H1 (cell line): ENCODE measurements at regions not wholly inside any gene's neighbourhood (a gene's known extent, or its start where the extent isn't known, plus 50 kb on each side); places are given as distances from the start of the nearest gene placed in this dataset.

Experiments used
- CTCF ChIA-PET: fragments of 300-600 bp; sonication (Branson Sonifier 250); formaldehyde crosslinking; loops from one replicate; lab custom pipeline; 2021; ENCODE audit not compliant: partially characterized antibody; lab: Charles Lee
- POLR2A ChIA-PET: fragments of 300-600 bp; sonication (Branson Sonifier 250); formaldehyde crosslinking; loops from one replicate; lab custom pipeline; 2021; ENCODE audit warnings: inconsistent platforms; ENCODE audit not compliant: partially characterized antibody; lab: Charles Lee
- DNase-seq, 2 experiments: peaks; one replicate each; pipeline versions ENCODE4 v3.0.0 to v3.0.0-alpha.2; 2010 to 2022; ENCODE audit warnings: low spot score in 2 of 2, low read depth in 1 of 2, mixed read lengths in 1 of 2
- FAIRE-seq: peaks from 2 replicates; lab custom pipeline; 2011; peaks lifted over from hg19 to GRCh38; lab: Jason Lieb, UNC
- H2AFZ ChIP-seq: 2 replicates; pipeline ENCODE4 v1.8.1; 2012; ENCODE audit warnings: low read length, inconsistent platforms
- H2AK5ac ChIP-seq: 2 replicates; pipeline ENCODE4 v1.6.1; 2013; ENCODE audit warnings: low read depth, low read length
- H2BK120ac ChIP-seq: replicated peaks from 2 replicates; pipeline ENCODE3; 2013; ENCODE audit warnings: low read depth, low read length, inconsistent platforms
- H2BK12ac ChIP-seq: 2 replicates; pipeline ENCODE4 v1.6.1; 2013; ENCODE audit warnings: low read depth, low read length
- H2BK15ac ChIP-seq: 2 replicates; pipeline ENCODE4 v1.6.1; 2013; ENCODE audit warnings: low read length
- H2BK20ac ChIP-seq: 2 replicates; pipeline ENCODE4 v1.6.1; 2013; ENCODE audit warnings: low read length
- H2BK5ac ChIP-seq: 2 replicates; pipeline ENCODE4 v1.6.1; 2013; ENCODE audit warnings: low read depth, low read length
- H3K14ac ChIP-seq: 2 replicates; pipeline ENCODE4 v1.6.1; 2013; ENCODE audit warnings: inconsistent platforms; ENCODE audit not compliant: insufficient read length
- H3K18ac ChIP-seq: 2 replicates; pipeline ENCODE4 v1.6.1; 2013; ENCODE audit warnings: low read length; ENCODE audit errors: extremely low read depth
- H3K23ac ChIP-seq: 2 replicates; pipeline ENCODE4 v1.6.1; 2013; ENCODE audit warnings: inconsistent platforms; ENCODE audit not compliant: insufficient read length
- H3K23me2 ChIP-seq: 2 replicates; pipeline ENCODE4 v1.6.1; 2013; ENCODE audit warnings: low read depth, low read length
- H3K27ac ChIP-seq: 2 replicates; pipeline ENCODE4 v1.6.1; 2011; ENCODE audit warnings: low read depth, low read length, inconsistent platforms
- H3K27me3 ChIP-seq, 4 experiments: replicated peaks in 1 of 4; 1 replicate in 1 of 4; 2 replicates in 3 of 4; pipeline versions ENCODE4 v1.6.1 to v1.8.1; 2011 to 2013; ENCODE audit warnings: low read length in 3 of 4, mild to moderate bottlenecking in 3 of 4, inconsistent platforms in 2 of 4, mixed read lengths in 2 of 4, moderate library complexity in 1 of 4; ENCODE audit not compliant: control insufficient read depth in 3 of 4, insufficient read depth in 3 of 4; ENCODE audit errors: extremely low read depth in 1 of 4
- H3K36me3 ChIP-seq, 4 experiments: 2 replicates each; pipeline versions ENCODE4 v1.6.1 to v1.8.1; 2011 to 2013; ENCODE audit warnings: mild to moderate bottlenecking in 4 of 4, low read length in 3 of 4, moderate library complexity in 2 of 4, control low read depth in 1 of 4, inconsistent platforms in 1 of 4; ENCODE audit not compliant: insufficient read depth in 4 of 4, control insufficient read depth in 2 of 4
- H3K4ac ChIP-seq: replicated peaks from 2 replicates; pipeline ENCODE3; 2013; ENCODE audit warnings: low read length, low read depth, mixed read lengths, inconsistent platforms; ENCODE audit not compliant: insufficient read length
- H3K4me1 ChIP-seq, 4 experiments: replicated peaks in 1 of 4; 1 replicate in 1 of 4; 2 replicates in 3 of 4; pipeline versions ENCODE4 v1.6.1 to v1.8.1; 2011 to 2013; ENCODE audit warnings: low read length in 3 of 4, inconsistent platforms in 2 of 4, mixed read lengths in 1 of 4; ENCODE audit not compliant: insufficient read depth in 4 of 4, control insufficient read depth in 3 of 4
- H3K4me2 ChIP-seq, 2 experiments: 2 replicates each; pipeline versions ENCODE4 v1.6.1 to v1.8.1; 2011 to 2013; ENCODE audit warnings: low read depth in 2 of 2, low read length in 2 of 2, control low read depth in 1 of 2, inconsistent platforms in 1 of 2, mild to moderate bottlenecking in 1 of 2; ENCODE audit not compliant: insufficient read depth in 1 of 2
- H3K4me3 ChIP-seq, 4 experiments: fragments of 200-600, 300-600 bp in 1 of 4; sonication (generic), shearing (Covaris generic), sonication (Bioruptor Twin) in 1 of 4; 2 replicates each; pipeline versions ENCODE4 v1.5.1 to v1.8.1; 2011 to 2016; ENCODE audit warnings: low read length in 4 of 4, low read depth in 3 of 4, control low read depth in 2 of 4, inconsistent platforms in 2 of 4, mild to moderate bottlenecking in 2 of 4, mixed read lengths in 1 of 4, moderate library complexity in 1 of 4; ENCODE audit not compliant: insufficient read depth in 2 of 4; ENCODE audit errors: extremely low read depth in 1 of 4
- H3K56ac ChIP-seq: replicated peaks from 2 replicates; pipeline ENCODE3; 2013; ENCODE audit warnings: low read depth, mild to moderate bottlenecking, mixed read lengths, low read length, inconsistent platforms; ENCODE audit not compliant: insufficient read length
- H3K79me1 ChIP-seq: 2 replicates; pipeline ENCODE4 v1.6.1; 2013; ENCODE audit warnings: low read depth, low read length, control low read depth
- H3K79me2 ChIP-seq, 2 experiments: 2 replicates each; pipeline versions ENCODE4 v1.6.1 to v1.8.1; 2012 to 2013; ENCODE audit warnings: low read length in 2 of 2, mild to moderate bottlenecking in 2 of 2, inconsistent platforms in 1 of 2; ENCODE audit not compliant: insufficient read depth in 2 of 2, control insufficient read depth in 1 of 2
- H3K9ac ChIP-seq, 4 experiments: replicated peaks in 1 of 4; 1 replicate in 1 of 4; 2 replicates in 3 of 4; pipeline versions ENCODE4 v1.6.1 to v1.8.1; 2011 to 2013; ENCODE audit warnings: low read depth in 3 of 4, low read length in 3 of 4, control low read depth in 2 of 4, mild to moderate bottlenecking in 2 of 4, moderate library complexity in 2 of 4, inconsistent platforms in 1 of 4; ENCODE audit errors: extremely low read depth in 1 of 4
- H3K9me3 ChIP-seq, 2 experiments: 2 replicates each; pipeline versions ENCODE4 v1.6.1 to v1.8.1; 2012 to 2013; ENCODE audit warnings: mild to moderate bottlenecking in 2 of 2, moderate library complexity in 2 of 2, control low read depth in 1 of 2, inconsistent platforms in 1 of 2, low read depth in 1 of 2, low read length in 1 of 2, mixed read lengths in 1 of 2; ENCODE audit not compliant: insufficient read depth in 2 of 2
- H4K20me1 ChIP-seq, 2 experiments: replicated peaks in 1 of 2; 2 replicates each; pipeline versions ENCODE3 to v1.8.1; 2011 to 2013; ENCODE audit warnings: inconsistent platforms in 2 of 2, low read length in 2 of 2, mild to moderate bottlenecking in 1 of 2; ENCODE audit not compliant: insufficient read depth in 2 of 2, control insufficient read depth in 1 of 2
- H4K5ac ChIP-seq: 2 replicates; pipeline ENCODE4 v1.6.1; 2013; ENCODE audit warnings: low read length, low read depth, mixed read lengths, inconsistent platforms; ENCODE audit not compliant: insufficient read length
- H4K8ac ChIP-seq: 2 replicates; pipeline ENCODE4 v1.8.0; 2013; ENCODE audit warnings: mild to moderate bottlenecking, moderate library complexity, low read length, inconsistent platforms; ENCODE audit not compliant: insufficient read depth; ENCODE audit errors: extremely low read depth
- H4K91ac ChIP-seq: replicated peaks from 2 replicates; pipeline ENCODE3; 2013; ENCODE audit warnings: low read length, mixed read lengths, inconsistent platforms; ENCODE audit not compliant: insufficient read length
- EGR1 ChIP-seq: IDR thresholded peaks from 2 replicates; pipeline ENCODE4 v1.6.1; 2011; ENCODE audit warnings: low read depth, low read length, borderline replicate concordance
- RBBP5 ChIP-seq: IDR thresholded peaks from 2 replicates; pipeline ENCODE4 v1.7.1; 2012; ENCODE audit warnings: low read depth, mild to moderate bottlenecking, inconsistent platforms, low read length, moderate library complexity, borderline replicate concordance
- WGBS, 2 experiments: shearing (Covaris generic) in 1 of 2; methylation state at CpG; one replicate each; pipeline versions ENCODE4 v1.1.6 to v1.1.7; 2013 to 2015; ENCODE audit warnings: low lambda C conversion rate in 2 of 2, mixed read lengths in 2 of 2, inconsistent platforms in 1 of 2, low coverage in 1 of 2, missing lambda C conversion rate in 1 of 2; ENCODE audit not compliant: insufficient replicate concordance in 2 of 2, insufficient coverage in 1 of 2, insufficient read length in 1 of 2; ENCODE audit errors: extremely low coverage in 1 of 2, missing lambda C conversion rate in 1 of 2; 5-methylcytosine and 5-hydroxymethylcytosine counted together

DNA sequence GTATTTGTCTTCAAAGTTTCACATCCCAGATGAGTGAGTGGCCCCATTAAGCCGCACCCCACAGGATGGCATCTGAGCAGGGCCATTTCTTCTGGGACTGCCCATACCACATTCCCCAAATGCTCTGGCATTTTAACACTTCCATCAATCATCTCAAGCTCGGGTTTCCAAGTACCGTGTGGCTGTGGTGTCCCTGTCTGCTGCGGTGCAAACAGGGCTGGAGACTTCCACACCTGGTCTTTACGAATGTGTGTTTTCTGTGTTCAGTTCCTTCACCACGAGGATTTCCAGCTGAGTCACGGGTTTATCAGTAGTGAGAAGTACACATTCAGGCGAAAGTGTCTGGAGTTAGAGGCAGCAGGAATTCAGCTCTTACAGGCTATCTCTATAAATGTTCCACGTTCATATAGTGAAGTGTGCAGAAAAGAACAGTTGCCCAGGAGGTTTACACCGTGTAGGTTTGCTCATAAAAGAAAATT lies 195.2 kb downstream of the RHOU start:
- no peak overlapping the region for H3K18ac ChIP-seq
- H2BK20ac ChIP-seq: no peak overlapping the region
- no peak overlapping the region for H3K27ac ChIP-seq
- no peak overlapping the region for H2AK5ac ChIP-seq
- no peak overlapping the region for H2BK5ac ChIP-seq
- no peak for FAIRE-seq
- no peak overlapping the region for H3K56ac ChIP-seq
- H3K9ac ChIP-seq: no peak overlapping the region
- no peaks in the 10 kb centered on the region; the same call in 1 of the 2 replicates for H3K23me2 ChIP-seq
- H3K4me3 ChIP-seq: no peak overlapping the region
- H4K91ac ChIP-seq: no peak overlapping the region
- H3K14ac ChIP-seq: no peak overlapping the region
- no peaks in the 10 kb centered on the region for H3K36me3 ChIP-seq
- no peaks in the 10 kb centered on the region for H3K4me1 ChIP-seq
- H2BK12ac ChIP-seq: no peak overlapping the region
- H4K20me1 ChIP-seq: no peaks in the 10 kb centered on the region
- H3K4me2 ChIP-seq: no peak overlapping the region
- POLR2A ChIA-PET: no interaction called here
- no peaks in the 10 kb centered on the region for H3K79me1 ChIP-seq
- WGBS, 2 experiments: 87% methylated on average over 10 of the region's 10 CpGs; no CpG with 5 or more reads in 1 of the 2 experiments
- no peak for TF ChIP-seq RBBP5
- no peak for TF ChIP-seq EGR1
- CTCF ChIA-PET: interaction anchor here (0.6 to 0.9 kb wide), 3 partner anchors 16 to 184 kb away, joined by 3 to 5 read pairs (median 3); no protein-coding TSS in a partner anchor
- H2BK120ac ChIP-seq: no peak overlapping the region
- H3K27me3 ChIP-seq: peaks cover 0 to 2% (median 0%) of the 10 kb centered on the region in 4 experiments; a peak in 1 of 7 replicates
- no peak overlapping the region for H3K23ac ChIP-seq
- no peak overlapping the region for H4K8ac ChIP-seq
- peaks cover 4 to 6% of the 10 kb centered on the region in 2 experiments; a peak in 3 of 4 replicates for H3K9me3 ChIP-seq
- H2AFZ ChIP-seq: no peak overlapping the region
- H3K79me2 ChIP-seq: no peaks in the 10 kb centered on the region
- H4K5ac ChIP-seq: no peak overlapping the region
- no peak for DNase-seq
- no peak overlapping the region for H2BK15ac ChIP-seq
- H3K4ac ChIP-seq: no peak overlapping the region
